Activated naive CD8-positive, alpha-beta T cell (primary cell): ENCODE measurements at regions not wholly inside any gene's neighbourhood (a gene's known extent, or its start where the extent isn't known, plus 50 kb on each side); places are given as distances from the start of the nearest gene placed in this dataset.
"Not testable (repeated sequence)": the region's sequence is repeated elsewhere in the genome, so short reads cannot be mapped to it uniquely, and the experiment has no call there.

Experiments
- H3K27ac Mint-ChIP-seq: one replicate; pipeline ENCODE4 v1.8.0; 2021; ENCODE audit warnings: mixed read lengths
- H3K27me3 Mint-ChIP-seq: one replicate; pipeline ENCODE4 v1.8.0; 2021; ENCODE audit warnings: mixed read lengths
- H3K36me3 Mint-ChIP-seq: one replicate; pipeline ENCODE4 v1.8.0; 2021; ENCODE audit warnings: mixed read lengths
- H3K4me1 Mint-ChIP-seq: one replicate; pipeline ENCODE4 v1.8.0; 2021; ENCODE audit warnings: low read depth, mixed read lengths
- H3K4me3 Mint-ChIP-seq: one replicate; pipeline ENCODE4 v1.8.0; 2021; ENCODE audit warnings: mild to moderate bottlenecking, mixed read lengths
- H3K9me3 Mint-ChIP-seq: one replicate; pipeline ENCODE4 v1.8.0; 2021; ENCODE audit warnings: low read depth, mixed read lengths

DNA sequence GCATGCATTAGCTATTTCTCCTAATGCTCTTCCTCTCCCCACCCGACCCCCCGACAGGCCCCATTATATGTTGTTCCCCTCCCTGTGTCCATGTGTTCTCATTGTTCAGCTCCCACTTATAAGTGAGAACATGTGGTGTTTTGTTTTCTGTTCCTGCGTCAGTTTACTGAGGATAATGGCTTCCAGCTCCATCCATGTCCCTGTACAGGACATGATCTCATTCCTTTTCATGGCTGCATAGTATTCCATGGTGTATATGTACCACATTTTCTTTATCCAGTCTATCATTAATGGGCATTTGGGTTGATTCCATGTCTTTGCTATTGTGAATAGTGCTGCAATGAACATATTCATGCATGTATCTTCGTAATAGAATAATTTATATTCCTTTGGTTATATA lies 116.1 kb upstream of the PREP start:
- H3K27me3 Mint-ChIP-seq, H3K4me1 Mint-ChIP-seq, H3K27ac Mint-ChIP-seq, H3K36me3 Mint-ChIP-seq, H3K9me3 Mint-ChIP-seq, H3K4me3 Mint-ChIP-seq: not testable (repeated sequence)

DNA sequence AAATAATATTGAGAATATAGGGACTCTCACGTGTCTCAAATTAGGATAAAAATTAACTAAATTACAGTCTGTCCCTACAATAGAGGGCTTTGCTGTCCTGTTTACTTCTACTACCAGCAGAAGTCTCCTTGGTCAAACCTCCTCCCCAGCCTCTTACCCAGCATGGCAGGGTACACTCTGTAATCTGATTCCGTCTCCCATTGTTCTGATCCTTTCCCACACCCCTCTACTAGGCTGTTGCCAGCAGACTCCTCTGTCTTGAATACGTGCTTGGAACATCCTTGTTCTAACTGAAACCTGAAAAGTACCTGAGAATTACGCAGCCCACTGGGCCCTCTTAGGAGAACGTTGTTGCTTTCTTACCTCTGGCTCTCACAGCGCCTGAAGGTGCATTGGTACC lies 112.2 kb upstream of the PREP start:
- Mint-ChIP-seq H3K9me3 (no peaks in the 10 kb centered on the region), H3K27ac (no peak overlapping the region), H3K4me3 (no peak overlapping the region), H3K27me3 (peaks cover 8% of the 10 kb centered on the region), H3K4me1 (peaks cover 2% of the 10 kb centered on the region), H3K36me3 (no peaks in the 10 kb centered on the region)

DNA sequence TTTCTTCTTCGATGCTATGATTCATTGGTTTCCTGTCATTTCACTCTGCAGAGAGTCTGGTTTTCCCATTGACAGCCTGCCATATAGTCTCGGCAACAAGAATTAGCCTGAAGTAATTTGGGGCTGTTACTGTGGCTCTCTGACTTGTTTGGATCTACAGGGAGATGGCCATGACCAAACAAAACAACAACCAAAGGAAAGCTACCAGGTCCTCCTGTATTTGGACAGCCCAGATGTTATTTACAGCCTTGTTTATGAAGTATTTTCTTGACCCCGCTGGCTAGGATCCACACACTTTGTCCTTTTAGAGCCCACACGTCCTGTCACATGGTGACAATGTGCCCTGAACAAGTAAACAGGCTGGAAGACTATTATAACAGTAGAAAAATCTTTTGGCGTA lies 111.4 kb upstream of the PREP start:
- no peak overlapping the region for H3K4me3 Mint-ChIP-seq
- H3K36me3 Mint-ChIP-seq = no peaks in the 10 kb centered on the region
- peaks cover 8% of the 10 kb centered on the region for H3K27me3 Mint-ChIP-seq
- peaks cover 2% of the 10 kb centered on the region for H3K4me1 Mint-ChIP-seq
- H3K9me3 Mint-ChIP-seq = no peaks in the 10 kb centered on the region
- no peak overlapping the region for H3K27ac Mint-ChIP-seq

DNA sequence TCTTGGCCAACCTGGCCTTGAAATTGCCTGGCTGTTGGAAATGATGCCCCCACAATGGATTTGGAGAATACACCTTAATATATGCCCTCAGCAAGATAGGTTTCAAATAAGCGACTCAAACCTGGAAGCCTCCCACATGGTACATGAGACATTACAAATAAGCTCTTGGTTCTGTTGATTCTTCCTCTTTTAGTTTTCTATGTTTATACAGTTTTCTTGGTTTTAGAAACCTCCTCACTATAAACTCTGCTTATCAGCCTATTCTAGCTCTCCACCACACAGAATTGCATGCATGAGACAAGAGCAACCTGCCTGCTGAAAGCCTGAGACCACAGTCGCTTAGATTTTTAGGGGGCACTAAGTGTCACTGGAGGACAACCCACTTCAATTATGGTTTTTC lies 108.8 kb upstream of the PREP start:
- peaks cover 2% of the 10 kb centered on the region for H3K4me1 Mint-ChIP-seq
- H3K27ac Mint-ChIP-seq = no peak overlapping the region
- no peak overlapping the region for H3K4me3 Mint-ChIP-seq
- H3K9me3 Mint-ChIP-seq = no peaks in the 10 kb centered on the region
- H3K36me3 Mint-ChIP-seq = no peaks in the 10 kb centered on the region
- H3K27me3 Mint-ChIP-seq = peaks cover 7% of the 10 kb centered on the region

DNA sequence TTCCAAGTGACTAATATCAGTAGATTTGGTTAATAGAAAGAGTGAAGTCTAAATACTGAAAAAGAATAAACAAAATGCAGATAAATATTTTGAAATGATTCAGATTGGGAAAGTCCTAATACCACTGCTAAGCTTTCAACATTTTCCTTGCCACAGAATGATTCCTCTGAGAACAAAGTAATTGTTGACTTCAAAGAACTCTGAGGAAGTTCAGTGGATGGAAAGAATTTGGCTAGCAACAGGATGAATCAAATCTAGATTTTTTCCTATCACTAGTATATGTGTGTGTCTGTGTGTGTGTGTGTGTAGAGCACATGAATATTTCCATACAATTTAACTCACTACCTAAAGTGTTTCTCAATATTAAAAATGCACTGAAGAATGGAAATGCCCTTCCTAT lies 107.9 kb upstream of the PREP start:
- H3K27me3 Mint-ChIP-seq = peaks cover 3% of the 10 kb centered on the region

DNA sequence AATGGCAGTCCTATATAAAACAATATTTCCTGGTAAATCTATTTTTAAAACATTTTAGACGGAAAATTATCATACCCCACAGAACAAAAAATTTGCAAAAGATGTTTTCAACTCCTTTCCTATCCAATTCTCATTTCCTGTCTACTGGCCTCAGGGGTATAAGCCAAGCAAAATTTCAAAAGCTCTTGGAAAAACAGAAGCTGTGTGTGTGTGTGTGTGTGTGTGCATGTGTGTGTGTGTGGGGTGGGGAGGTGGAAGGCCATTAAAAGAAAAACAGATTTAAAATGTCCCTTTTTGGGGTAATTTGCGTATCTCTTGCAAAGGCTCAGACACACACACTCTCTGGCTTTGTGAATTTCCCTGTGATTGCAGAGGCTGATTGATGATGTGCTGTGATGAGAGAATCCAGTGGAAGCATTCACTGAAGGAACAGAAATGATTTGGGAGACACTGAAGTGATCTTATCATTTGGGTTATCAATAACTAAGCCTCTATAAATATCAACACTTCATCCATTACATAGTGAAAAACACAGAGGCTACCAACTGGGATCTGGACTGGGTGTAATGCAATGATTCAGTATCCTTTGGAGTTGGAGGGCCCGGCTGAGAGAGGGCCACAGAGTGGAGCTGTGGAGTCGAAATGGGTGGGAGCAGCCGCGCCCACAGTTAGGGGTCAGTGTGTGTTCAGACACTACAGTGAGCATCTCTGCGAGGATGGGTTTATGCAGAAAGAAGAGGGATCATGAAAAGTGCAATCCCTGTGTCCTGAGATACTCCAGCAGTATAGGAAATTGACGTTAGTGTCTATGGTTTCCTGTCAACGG lies 106.8 kb upstream of the PREP start:
- Mint-ChIP-seq H3K27me3 (peaks cover 3% of the 10 kb centered on the region), H3K9me3 (no peaks in the 10 kb centered on the region), H3K4me3 (no peak overlapping the region), H3K36me3 (no peaks in the 10 kb centered on the region), H3K4me1 (peaks cover 2% of the 10 kb centered on the region), H3K27ac (no peak overlapping the region)

More for the DNA sequence above, 107.9 kb upstream of the PREP start:
- Mint-ChIP-seq H3K4me1 (peaks cover 2% of the 10 kb centered on the region), H3K9me3 (no peaks in the 10 kb centered on the region), H3K36me3 (no peaks in the 10 kb centered on the region), H3K4me3 (no peak overlapping the region), H3K27ac (no peak overlapping the region)

DNA sequence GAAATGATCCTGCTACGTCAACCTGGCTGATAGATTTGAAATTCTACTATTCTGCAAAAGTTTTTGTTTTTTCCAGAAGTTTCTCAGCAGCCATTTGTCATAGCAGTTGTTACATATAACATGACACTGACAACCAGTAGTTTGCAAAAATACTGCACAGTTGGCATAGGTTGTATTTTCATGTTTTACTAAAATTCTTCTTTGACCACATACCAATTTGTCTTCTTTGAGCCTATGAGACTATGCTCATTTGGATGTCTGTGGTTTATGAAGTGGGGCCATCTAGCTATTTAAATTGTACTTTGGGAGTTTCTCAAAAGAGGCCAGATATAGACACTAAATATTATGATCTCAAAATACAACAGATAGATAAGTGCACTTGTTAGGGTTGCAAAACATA lies 104.9 kb upstream of the PREP start:
- Mint-ChIP-seq H3K36me3 (no peaks in the 10 kb centered on the region), H3K4me3 (no peak overlapping the region), H3K4me1 (no peaks in the 10 kb centered on the region), H3K27ac (no peak overlapping the region), H3K27me3 (no peaks in the 10 kb centered on the region), H3K9me3 (no peaks in the 10 kb centered on the region)

DNA sequence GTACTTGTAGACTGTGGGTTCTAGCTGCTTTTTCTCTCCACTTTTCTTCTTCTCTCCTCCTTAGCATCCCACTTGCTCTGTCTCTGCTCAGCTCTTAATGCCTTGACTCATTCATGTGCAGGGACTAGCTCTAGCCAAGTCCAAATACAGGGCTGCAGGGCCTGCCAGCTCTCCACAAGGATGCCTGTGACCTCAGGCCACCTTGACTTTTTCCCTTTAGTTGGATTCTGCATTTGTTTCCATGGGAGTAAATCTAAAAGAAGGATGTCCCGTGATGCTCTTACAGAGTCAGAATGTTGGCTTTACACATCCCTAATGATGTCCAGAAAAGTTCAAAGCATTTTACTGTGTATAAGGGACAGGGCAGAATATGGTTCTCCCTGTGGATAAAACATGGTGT lies 101.8 kb upstream of the PREP start:
- Mint-ChIP-seq H3K9me3 (no peaks in the 10 kb centered on the region), H3K27me3 (no peaks in the 10 kb centered on the region), H3K27ac (no peak overlapping the region), H3K36me3 (no peaks in the 10 kb centered on the region), H3K4me1 (no peaks in the 10 kb centered on the region), H3K4me3 (no peak overlapping the region)

DNA sequence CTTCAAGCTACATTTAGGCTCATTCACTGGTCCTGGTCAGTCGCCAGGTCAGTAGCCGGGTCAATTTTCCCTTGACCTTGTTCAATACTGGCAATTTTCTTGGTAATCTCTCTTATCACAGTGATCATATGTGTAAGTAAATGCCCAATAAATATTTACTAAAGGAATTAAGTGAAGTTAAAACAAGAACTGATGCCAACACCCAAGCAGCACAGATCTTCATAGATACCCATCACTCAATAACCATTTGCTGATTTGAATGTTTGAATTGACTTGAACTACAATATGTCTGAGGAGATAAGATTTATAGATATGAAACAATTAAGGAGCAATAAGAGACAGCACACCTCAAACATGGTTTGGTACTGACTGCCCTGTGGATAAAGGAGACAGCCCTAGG lies 100.8 kb upstream of the PREP start:
- Mint-ChIP-seq H3K36me3 (no peaks in the 10 kb centered on the region), H3K4me3 (no peak overlapping the region), H3K4me1 (no peaks in the 10 kb centered on the region), H3K27me3 (no peaks in the 10 kb centered on the region), H3K9me3 (no peaks in the 10 kb centered on the region), H3K27ac (no peak overlapping the region)

DNA sequence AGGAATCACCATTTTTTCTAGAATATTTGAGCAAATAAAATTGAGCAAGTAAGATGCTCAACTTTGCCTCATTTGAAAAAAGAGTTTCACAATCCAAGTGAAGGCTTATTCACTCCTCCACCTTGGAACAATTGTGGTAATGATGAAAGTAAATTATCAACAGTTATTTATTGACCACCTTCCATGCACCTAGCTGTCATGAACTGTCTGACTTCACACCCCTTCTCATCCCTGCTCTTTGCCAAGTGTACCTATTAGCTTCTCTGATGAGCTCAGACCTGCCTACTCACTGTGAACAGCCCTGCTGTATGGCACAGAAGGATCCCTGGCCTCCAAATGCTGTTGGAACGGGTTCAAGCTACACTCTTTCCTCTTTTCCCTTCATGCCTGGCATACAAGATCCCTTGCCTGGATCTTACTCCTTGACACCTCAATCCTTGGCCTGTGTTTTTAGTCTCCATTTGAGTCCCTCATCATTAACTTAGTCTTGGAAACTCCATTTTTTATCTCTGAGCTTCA lies 99.0 kb upstream of the PREP start:
- no peaks in the 10 kb centered on the region for H3K36me3 Mint-ChIP-seq
- no peaks in the 10 kb centered on the region for H3K27me3 Mint-ChIP-seq
- no peak overlapping the region for H3K4me3 Mint-ChIP-seq

DNA sequence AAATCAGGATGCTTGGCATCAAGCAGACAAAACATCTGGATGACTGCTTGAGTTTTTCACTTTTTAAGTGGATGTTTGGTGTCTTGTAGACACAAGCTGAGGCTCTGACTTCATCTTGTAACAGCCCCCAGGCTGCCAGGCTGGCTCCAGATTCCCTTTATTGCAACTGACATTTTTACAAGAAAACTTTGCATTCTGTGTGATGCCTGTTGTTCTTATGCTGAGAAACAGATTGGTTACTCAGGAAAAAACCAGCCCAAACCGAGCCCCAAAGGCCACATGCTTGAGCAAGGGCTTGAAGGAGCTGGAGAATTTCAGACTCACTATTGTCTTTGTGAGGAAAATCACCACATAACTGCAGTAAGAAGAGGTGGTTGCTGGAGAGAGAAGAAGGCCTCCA lies 98.4 kb upstream of the PREP start:
- no peak overlapping the region for H3K27ac Mint-ChIP-seq
- H3K4me3 Mint-ChIP-seq = no peak overlapping the region
- H3K4me1 Mint-ChIP-seq = no peaks in the 10 kb centered on the region

More for the DNA sequence above, 99.0 kb upstream of the PREP start:
- Mint-ChIP-seq H3K27ac (no peak overlapping the region), H3K9me3 (no peaks in the 10 kb centered on the region), H3K4me1 (no peaks in the 10 kb centered on the region)

DNA sequence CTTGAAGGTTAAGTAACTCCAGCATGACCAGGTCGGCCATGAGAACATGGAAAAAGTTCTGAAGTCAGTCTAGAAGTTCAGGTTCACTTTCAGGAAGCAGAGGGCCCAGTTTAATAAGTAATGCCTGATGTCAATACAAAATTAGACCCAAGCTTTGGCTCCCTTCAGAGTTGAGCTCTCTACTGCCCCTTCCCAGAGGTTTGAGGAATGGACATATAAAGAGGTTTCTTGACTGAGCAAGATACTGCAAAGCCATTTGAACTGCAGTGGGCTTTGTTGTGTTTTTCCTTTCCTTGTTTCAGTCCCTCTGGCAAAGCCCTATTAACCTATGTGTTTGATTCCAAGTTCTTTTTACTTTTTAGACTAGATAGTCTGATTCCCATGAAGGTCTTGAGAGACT lies 97.8 kb upstream of the PREP start:
- no peaks in the 10 kb centered on the region for H3K9me3 Mint-ChIP-seq

More for the DNA sequence above, 98.4 kb upstream of the PREP start:
- no peaks in the 10 kb centered on the region for H3K9me3 Mint-ChIP-seq
- no peaks in the 10 kb centered on the region for H3K27me3 Mint-ChIP-seq
- H3K36me3 Mint-ChIP-seq = no peaks in the 10 kb centered on the region

DNA sequence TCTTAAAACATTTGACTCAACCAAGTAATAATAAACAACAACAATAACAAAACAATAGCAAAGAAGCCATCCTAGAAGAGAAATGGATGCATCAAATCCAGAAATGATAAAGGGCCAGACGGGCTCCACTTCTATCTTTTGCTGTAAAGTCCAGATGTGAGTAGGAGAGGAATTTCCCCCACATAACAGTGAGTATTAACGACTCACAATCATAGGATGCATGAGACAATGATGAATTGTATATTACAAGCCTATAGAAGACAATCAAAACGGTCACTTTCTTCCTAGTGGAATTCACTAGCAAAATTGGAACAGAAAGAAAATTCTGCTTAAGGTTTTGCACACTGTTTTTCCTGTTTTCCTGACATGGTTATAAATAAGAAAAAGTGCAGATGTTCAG lies 97.0 kb upstream of the PREP start:
- Mint-ChIP-seq H3K4me1 (no peaks in the 10 kb centered on the region), H3K4me3 (no peak overlapping the region), H3K27ac (no peak overlapping the region), H3K36me3 (no peaks in the 10 kb centered on the region), H3K27me3 (no peaks in the 10 kb centered on the region), H3K9me3 (no peaks in the 10 kb centered on the region)

More for the DNA sequence above, 97.8 kb upstream of the PREP start:
- Mint-ChIP-seq H3K4me3 (no peak overlapping the region), H3K36me3 (no peaks in the 10 kb centered on the region), H3K4me1 (no peaks in the 10 kb centered on the region), H3K27ac (no peak overlapping the region), H3K27me3 (no peaks in the 10 kb centered on the region)

DNA sequence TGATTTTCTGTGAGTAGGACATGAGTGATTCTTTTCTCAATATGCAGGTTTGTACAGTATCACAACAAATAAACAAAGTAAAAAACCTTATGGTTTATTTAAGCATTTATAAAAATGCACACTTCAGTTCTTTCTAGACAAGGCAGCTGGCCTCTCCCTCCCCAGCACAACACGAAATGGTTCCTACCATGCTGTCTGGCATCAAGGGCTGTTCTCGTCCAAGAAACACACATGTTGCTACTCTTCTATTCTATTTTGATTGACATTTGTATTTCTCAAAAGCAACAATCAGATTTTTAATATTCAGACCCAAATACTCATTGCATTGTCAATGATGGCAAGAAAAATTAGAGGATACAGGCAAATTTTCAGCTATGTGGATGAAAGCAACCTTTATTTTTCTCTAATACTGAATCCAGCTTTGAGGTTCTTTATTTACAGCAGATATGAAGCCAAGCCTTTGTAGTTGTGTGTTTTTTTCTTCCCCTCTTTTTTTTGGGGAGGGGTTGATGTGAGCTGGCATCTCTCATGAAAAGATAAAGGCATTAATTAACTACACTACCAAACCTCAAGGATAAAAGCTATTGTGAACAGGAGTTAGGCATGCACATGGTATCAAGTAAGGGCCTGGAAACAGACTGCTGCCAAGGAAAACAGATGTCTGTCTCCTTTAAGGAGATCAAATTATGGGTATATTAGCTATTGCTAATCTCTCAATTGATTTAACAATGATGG lies 96.4 kb upstream of the PREP start:
- H3K36me3 Mint-ChIP-seq = no peaks in the 10 kb centered on the region
- H3K4me1 Mint-ChIP-seq = no peaks in the 10 kb centered on the region
- H3K4me3 Mint-ChIP-seq = no peak overlapping the region
- no peaks in the 10 kb centered on the region for H3K27me3 Mint-ChIP-seq
- H3K27ac Mint-ChIP-seq = no peak overlapping the region
- no peaks in the 10 kb centered on the region for H3K9me3 Mint-ChIP-seq

DNA sequence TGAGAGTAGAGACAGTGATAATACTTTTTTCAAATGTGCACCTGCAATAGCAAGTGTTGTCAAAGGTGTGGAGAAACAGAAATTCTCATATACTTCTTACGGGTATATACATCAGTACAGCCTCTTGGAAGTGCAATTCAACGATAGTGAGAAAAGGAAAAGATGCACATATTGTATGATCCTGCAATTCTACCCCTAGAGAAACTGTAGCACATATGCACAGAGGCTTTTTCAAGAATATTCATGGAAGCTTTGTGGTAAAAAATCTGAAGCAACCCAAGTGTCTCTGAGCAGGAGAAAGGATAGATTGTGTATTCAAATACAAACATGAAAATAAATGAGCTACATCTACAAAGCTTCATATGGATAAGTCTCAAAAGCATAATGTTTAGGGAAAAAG lies 94.7 kb upstream of the PREP start:
- Mint-ChIP-seq H3K27me3 (no peaks in the 10 kb centered on the region), H3K9me3 (no peaks in the 10 kb centered on the region), H3K4me1 (no peaks in the 10 kb centered on the region), H3K27ac (no peak overlapping the region), H3K36me3 (no peaks in the 10 kb centered on the region), H3K4me3 (no peak overlapping the region)
